ENCODE measurements at regions not wholly inside any gene's neighbourhood (a gene's known extent, or its start where the extent isn't known, plus 50 kb on each side); places are given as distances from the start of the nearest gene placed in this dataset.
A peak's percentile ranks its signal among the peaks of the same experiment; 100 is the strongest.

DNA sequence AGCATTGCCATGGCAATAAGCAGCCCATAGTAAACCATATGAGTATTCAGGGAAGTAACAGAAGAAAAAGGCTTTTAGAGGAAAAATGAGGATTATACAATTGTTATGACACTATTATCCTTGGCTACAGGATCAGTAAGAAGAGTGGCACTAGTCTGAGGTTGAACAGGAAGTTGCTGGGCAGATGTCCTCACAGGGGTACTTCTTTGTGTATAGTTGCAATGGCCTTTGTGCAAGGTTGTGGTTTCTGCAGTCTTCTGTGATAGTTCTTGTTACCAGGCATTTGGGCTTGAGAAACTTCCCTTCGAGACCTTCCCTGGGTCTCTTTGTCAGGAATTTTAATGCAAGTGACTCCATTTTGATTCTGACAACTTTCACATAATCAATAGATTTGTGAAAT is 100.6 kb upstream of the ATP11B start:
- DNase-seq (ENCODE audit: low read depth), result no peak

DNA sequence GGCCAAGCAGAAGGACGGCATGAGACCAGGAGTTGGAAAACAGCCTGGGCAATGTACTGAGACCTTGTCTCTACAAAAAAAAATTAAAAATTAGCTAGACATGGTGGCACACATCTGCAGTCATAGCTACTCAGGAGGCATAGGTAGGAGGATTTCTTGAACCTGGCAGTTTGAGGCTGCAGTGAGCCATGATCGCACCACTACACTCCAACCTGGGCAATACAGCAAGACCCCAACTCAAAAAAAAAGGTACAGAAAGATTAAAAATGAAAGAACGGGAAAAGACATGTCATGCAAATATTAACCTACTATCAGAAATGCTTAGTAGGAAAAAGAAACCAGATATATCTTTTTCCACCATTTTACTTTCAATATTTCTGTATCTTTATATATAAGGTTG is 99.6 kb upstream of the ATP11B start:
- no peak for DNase-seq (ENCODE audit: low read depth)

DNA sequence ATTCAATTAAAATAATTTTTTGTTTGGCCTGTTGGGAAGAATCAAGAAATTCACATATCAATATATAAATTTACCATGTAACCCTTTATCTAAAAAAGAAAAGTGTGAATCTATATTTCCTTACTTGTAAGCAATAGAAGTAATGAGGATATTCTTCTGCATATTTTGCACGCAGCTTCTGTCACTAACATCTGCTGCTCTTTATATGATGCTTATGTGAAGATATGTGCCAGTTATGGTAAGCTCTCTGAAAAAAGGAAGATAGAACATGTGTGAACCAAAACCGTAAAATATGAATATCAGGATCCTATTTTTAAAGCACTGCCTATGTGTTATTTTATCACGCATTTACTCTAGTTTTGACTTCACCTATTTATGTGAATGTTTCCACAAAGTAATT is 96.4 kb upstream of the ATP11B start:
- no peak for DNase-seq (ENCODE audit: low read depth)

DNA sequence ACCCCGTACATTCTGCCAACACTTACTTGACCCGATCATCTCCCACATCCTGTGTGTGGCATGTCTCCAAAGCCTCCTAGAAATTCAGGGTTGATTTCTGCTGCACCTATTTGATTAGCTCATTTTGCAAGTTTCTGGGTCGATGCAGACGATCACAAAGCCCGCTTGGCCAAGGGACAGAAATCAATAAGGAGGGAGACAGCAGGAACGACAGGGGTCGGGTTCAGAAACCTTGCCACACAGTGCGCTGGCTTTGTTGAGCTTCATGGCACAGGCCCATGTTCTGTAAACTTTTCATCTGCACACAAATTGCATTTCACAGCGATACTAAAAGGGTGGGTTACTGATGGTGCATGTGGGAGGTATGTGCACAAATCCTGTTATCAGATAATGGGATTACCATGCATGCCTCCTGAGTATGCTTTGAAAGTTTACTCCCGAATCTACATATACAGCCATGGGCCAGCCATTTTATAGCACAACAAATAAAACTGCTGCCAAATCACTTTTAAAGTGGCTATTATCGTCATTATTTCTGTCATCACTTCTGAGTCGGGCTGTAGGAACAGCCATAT is 95.9 kb upstream of the ATP11B start:
- no peak for DNase-seq (ENCODE audit: low read depth)

DNA sequence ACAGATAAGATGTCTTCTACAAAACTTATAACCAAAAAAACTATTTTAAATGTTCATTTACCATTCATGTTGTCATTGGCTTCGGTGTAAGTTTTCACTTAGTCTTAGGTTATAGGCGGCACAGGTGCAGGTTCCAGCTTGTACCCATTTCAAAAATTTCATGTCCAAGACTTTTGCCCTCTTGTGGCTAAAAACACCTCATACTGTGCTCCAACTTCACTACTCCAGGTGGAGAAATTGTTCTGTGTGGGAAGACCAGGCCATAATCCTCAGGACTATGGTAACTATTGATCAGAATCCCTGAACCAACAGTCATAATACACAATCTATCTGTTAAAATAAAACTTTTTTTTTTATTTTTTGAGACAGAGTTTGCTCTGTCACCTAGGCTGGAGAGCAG is 95.2 kb upstream of the ATP11B start:
- DNase-seq (ENCODE audit: low read depth), result no peak

DNA sequence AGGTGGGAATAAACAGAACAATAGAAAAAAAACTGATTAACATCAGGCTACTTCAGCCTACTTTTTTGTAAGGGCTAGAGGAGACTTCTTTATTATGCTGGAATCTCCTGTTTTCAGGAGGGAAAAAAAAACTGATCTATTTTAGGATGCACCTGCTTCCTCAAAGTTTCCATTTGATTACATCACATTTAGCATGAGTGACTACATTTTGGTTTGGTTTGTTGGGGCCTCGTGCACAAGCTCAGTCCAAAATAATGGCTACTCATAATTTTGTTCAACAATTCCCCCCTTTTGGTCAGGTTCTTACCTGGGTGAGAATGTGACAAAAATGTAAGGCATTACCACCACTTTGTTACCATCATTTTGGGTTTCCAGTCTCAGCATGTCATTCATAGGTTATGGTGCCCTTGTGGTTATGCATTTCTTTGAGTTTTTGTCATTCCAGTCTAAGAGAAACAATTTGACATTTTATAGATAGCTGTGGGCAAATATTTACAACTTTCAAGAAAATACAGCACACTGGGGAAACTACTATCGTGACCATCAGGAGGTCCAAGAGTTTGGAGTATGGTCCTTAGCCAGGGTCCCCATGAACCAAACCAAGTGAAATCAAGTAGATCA is 93.6 kb upstream of the ATP11B start:
- no peak for DNase-seq (ENCODE audit: low read depth)

DNA sequence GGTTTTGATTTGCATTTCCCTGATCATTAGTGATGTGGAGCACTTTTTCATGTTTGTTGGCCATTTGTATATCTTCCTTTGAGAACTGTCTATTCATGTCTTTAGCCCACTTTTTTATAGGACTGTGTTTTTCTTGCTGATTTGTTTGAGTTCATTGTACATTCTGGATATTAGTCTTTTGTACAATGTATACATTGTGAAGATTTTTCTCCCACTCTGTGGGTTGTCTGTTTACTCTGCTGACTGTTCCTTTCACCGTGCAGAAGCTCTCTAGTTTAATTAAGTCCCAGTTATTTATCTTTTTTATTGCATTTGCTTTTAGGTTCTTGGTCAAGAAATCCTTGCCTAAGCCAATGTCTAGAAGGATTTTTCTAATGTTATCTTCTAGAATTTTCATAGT is 91.1 kb upstream of the ATP11B start:
- DNase-seq (ENCODE audit: low read depth), result no peak

DNA sequence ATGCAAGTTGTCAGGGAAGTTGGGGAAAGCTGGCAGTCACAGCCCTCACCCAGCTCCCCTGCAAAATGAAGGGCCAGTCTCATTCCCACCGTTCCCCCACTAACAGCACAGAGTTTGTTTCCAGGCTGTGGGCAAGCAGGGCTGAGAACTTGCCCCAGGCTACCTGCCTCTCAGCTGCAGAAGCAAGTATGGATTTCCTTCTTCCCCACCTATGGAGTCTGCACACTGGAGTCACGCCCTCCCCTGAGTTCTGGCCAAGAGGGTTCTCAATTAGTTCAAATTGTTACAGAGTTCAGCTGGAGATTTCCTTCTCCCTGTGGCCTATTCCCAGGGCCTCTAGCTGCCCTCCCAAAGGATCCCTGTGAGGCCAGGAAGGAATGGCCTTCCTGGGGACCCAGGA is 90.1 kb upstream of the ATP11B start:
- DNase-seq (ENCODE audit: low read depth), result no peak

DNA sequence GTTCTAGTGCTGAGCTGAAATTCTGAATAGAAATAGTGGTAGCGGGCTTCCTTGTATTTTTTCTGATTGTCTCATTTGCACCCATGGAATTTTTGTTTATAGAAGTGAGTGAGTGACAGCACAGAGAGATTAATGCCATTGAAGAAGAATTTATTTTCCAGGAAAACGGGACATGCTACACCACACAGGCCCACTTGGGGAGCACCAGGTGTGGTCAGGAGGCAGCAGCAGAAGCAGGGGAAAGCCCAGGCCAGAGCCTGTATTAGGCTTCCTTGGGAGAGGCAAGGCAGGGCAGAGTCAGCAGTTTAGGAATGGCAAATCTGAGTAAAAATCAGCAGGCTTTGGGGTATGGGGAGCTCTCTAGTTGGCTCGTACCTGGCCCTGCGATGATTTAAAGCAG is 88.4 kb upstream of the ATP11B start:
- DNase-seq (ENCODE audit: low read depth), result no peak

DNA sequence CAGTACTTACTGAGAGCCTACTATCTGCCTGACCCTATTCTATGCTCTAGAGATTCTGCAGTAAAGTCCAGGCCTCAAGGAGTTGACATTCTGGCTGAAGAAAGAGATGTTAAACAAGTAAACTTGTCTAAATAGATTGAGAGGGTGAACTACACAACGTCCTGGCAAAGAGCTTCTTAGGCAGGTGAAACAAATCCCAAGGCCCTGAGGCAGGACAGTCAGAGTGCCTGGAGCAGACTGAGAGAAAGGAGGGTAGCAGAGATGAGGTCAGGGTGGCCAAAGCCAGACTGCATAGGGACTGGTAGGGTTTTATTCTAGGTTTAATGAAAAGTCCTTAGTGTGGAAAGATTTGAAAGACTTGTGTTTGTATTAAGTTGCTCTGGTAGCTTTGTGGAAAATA is 84.5 kb upstream of the ATP11B start:
- DNase-seq (ENCODE audit: low read depth), result no peak

DNA sequence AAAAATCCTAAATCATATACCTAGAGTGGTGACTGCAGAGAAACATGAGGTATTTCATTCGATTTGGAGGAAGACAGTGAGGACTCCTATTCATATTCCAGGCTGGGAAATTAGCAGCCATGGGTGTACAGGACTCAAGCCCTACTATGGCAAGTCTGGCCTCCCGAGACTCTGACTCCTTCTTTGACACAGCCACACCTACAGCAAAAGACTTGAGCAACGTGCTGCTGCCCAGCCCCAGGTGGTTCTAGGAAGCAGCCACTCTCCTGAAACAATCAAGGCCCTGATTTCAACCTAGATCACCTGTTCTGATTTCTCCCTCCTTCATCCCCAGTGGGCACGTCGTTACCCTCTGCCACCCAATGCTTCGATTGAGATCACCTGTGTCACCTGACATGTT is 84.0 kb upstream of the ATP11B start:
- no peak for DNase-seq (ENCODE audit: low read depth)

DNA sequence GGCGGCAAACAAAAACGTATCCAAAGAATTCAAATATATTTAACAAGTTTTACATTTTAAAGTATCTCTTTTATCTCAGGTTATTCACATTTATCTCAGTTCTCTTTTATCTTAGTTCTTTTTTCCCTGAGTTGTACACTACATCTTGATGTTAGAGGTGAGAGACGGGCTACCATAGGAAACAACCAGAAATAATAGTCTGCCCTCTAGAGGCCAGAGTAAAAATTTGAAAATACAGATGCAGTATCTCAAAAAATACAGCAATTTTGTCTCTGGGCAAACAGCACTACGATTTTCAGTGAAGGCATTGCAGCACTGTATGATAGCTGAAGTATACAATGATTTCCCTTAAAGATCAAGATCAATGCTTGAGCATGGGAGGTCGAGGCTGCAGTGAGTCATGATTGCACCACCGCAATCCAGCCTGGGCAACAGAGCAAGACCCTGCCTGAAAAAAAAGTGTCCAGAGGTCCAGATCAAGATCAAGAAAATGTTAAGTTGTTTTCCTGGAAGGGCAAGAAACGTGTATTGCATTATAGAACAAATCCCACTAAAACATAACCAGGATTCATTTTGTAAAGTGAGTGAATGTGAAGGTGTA is 82.6 kb upstream of the ATP11B start:
- no peak for DNase-seq (ENCODE audit: low read depth)

DNA sequence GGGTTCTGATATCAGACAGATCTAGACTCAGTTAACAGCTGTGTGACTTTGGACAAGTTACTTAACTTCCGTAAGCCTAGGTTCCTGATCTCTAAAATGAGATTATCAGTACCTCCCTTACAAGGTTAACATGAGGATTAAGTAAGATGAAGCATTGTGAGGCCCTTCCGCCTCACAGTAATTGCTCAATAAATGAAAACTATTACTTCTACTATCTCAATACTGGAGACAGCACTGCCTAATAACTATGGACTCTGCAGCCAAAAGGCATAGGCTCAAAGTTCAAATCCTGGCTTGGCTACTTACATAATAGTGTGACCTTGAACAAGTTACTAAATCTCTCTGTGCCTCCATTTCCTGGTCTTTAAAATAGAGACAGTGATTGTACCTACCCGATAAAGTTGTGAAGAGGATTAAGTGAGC is 82.0 kb upstream of the ATP11B start:
- DNase-seq (ENCODE audit: low read depth), result no peak

DNA sequence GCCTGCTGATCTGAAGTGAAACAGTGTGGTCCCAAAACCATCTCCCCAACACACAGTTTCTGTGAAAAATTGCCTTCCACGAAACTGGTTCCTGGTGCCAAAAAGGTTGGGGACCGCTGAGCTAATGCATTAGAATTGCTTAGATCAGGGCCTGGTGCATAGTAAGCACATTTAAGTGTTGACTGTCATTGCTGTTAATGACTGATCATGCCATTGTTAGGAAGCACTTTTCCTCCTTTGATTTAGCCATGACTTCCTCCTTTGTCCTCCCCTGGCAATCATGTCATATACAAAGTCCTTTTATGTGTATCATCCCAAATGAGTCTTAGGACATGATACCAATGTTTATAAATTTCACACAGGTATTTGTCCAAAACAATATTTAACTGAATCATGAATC is 81.5 kb upstream of the ATP11B start:
- no peak for DNase-seq (ENCODE audit: low read depth)

DNA sequence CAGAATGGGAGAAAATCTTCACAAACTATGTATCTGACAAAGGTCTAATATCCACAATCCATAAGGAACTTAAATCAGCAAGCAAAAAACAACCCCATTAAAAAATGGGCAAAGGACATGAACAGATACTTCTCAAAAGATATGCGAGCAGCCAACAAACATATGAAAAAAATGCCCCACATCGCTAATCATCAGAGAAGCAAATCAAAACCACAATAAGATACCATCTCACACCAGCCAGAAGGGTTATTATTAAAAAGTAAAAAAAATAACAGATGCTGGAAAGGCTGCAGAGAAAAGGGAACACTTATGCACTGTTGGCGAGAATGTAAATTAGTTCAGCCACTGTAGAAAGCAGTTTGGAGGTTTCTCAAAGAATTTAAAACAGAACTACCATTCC is 80.2 kb upstream of the ATP11B start:
- DNase-seq (ENCODE audit: low read depth), result no peak

DNA sequence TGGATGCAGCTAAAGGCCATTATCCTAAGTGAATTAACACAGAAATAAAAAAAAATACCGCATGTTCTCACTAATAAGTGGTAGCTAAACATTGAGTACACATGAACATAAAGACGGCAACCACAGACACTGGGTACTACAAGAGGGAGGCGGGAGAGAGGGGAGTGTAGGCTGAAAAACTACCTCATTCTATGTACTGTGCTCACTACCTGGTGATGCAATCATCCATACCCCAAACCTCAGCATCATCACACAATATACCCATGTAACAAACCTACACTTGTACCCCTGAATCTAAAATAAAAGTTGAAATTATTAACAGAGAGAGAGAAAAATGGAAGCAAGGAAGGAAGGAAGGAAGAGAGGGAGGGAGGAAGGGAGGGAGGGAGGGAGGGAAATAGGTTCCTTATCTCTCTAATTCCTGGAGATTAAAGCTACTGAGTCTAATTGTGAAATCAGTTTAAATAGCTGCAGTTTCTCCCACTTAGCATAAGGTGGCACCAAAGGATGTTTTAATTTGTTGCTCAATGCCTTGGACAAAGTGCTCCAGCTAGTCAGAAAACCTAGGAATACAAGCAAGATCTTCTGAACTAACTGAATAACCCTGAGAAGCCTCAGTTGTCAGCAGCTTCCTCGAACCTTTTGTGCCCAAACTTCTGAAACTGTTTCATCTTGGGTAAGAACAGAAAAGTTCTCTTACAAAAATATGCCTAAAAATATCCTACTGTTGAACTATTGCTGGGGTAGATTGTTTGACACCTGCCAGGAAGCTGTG is 79.4 kb upstream of the ATP11B start:
- peak; percentile 63 for DNase-seq (ENCODE audit: low read depth)

DNA sequence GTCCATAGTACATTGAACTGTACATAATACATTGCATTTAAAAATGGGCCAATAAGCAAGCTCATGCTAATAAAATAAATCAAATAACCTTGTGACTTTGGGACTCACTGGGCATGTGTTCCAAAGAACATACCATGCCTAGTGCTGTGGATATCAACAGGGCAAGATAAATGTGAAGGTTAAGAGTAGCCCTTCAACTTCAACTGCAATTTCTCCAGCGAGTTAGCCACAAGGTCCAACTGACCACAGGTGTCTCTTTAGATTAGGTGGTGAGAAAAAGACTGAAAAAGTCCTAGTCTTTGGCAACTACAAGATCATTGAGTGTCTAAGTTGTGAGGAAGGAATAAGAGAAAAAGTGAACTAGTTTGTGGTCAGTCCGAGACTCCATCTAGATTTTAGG is 78.3 kb upstream of the ATP11B start:
- no peak for DNase-seq (ENCODE audit: low read depth)

DNA sequence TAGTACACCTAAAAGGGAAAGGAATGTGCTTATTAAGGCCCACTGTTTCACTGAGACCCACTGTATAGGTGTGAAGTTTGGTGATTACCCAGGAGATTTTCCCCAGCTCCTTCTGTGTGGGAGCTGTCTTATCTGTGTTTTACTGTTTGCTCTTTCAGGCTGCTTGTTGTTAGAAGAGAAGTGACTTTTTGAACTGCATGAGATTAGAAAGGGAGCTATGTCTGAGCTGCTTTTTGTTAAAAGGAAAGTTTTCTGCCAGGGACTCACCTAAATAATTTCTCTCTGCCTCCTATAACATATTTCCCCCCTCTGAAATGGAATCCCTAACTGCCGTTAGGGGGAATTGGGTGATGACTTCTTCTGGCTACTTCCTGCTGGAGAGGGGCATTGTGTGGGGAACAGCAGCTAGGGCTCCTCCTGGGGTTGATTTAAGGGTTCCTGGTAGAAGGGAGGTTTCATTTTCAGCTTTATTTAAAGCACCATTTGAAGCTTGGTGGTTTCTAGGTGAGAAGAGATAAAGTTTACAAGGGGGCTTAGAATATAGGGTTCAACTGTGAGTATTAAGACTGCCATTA is 77.1 kb upstream of the ATP11B start:
- DNase-seq (ENCODE audit: low read depth), result no peak

DNA sequence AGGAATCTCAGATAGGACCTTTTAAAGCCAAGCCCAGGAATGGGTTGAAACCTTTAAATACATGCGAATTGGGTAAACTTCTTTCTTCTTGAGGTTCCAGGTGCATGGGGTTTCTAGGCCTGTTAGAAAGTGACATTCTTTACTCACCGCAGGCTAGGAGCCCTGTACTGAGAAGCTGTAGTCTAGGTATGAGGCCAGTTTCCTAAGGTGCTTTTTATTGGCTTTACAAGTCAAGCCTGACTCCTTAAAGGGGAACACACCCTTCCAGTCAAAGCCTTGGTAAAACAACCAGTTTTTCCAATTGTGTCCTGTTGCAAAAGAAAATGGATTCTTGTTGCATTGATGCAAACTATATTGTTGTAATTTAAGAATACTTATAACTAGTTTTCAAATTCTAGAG is 76.1 kb upstream of the ATP11B start:
- no peak for DNase-seq (ENCODE audit: low read depth)

DNA sequence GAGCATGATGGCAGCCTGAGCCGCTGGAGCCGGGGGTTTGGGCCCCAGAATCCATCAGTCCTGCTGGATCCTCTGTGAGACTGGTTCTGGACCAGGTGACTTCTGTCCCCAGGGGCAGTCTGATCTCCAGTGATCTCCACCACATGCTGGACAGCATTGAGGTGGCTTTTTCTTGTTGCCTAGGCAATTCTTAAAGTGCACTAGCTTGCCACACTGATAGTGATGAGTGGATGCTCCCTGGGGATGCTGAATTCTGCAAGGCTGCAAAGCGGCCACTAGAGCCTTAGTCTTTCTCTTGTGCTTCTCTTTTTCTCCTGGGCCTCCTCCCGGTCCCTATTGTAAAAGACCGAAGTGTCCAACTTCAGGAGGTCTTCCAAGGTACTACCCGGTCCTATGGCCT is 70.4 kb upstream of the ATP11B start:
- DNase-seq (ENCODE audit: low read depth), result no peak

DNA sequence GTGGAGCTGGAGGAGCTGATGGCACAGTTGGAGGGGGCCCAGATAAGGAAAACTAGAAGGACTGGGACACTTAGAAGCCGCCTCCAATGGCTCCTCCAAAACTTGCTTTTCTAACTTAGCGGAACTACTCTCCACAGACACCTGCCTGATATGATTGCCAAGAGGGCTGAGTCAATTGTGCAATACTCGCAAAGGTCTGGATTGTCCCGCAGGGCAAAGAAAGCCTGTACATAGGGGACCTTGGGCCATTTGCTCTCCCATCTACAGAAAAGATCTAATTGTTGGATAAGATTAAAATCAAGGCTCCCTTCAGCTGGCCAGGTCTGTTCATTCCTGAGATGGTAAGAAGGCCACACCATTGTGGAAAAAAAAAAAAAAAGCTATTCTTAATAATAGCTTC is 69.7 kb upstream of the ATP11B start:
- no peak for DNase-seq (ENCODE audit: low read depth)

DNA sequence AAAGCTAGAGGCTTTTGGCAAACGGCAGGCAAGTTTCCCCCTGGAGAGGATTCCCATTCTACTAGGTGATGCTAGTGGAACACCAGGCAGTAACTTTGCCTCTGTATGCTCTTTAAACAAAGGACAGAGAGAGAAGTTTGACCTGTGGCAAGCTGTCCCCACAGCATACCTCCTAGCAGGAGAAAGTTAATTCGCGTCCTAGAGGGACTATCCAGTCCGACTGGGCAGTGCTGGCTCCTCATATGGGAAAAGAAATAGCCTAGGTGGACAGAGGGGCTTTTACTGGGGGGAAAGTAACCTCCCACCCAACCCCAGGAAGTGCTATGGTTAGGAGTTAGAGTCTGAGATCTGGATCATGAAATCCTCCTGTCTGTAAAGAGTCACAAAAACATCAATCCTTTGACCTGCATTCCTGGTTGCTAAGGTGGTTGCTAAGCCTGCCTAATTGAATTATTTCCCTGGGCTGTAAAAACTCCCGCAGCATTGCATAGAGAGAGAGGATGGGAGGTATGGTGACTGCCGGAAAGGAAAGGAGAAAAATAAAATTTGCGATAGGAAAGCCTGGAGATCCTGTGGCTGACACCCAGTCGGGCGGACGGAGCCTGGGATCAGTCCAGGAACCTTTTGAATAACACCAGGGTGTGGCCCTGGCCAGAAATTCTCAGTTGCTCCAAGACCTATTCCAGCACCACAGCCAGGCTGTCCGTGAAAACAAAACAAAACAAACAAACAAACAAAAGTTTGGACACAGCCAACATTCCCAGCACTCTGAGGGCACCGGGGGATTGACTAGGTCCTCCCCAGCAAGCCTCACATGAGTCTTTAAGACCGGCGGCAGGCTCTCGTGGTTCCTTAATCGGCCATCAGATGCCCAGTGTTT is 67.7 kb upstream of the ATP11B start:
- DNase-seq (ENCODE audit: low read depth), result no peak

Data from non-pigmented ciliary epithelial cell (primary cell).